ENCODE measurements at regions not wholly inside any gene's neighbourhood (a gene's known extent, or its start where the extent isn't known, plus 50 kb on each side); places are given as distances from the start of the nearest gene placed in this dataset.

- TF ChIP-seq POLR2AphosphoS5 (IDR thresholded peaks at IDR 0.05): no peak
- no peak for TF ChIP-seq CTCF (IDR thresholded peaks at IDR 0.05)
Measured at GRCh38 chr15:95795386-95795785, 535.1 kb upstream of the NR2F2 start.
